Myocyte (in vitro differentiated cells): ENCODE measurements at regions not wholly inside any gene's neighbourhood (a gene's known extent, or its start where the extent isn't known, plus 50 kb on each side); places are given as distances from the start of the nearest gene placed in this dataset.

Source experiments
- DNase-seq: peaks from one replicate; pipeline ENCODE4 v3.0.0-alpha.2; 2012; ENCODE audit warnings: low read depth

DNA sequence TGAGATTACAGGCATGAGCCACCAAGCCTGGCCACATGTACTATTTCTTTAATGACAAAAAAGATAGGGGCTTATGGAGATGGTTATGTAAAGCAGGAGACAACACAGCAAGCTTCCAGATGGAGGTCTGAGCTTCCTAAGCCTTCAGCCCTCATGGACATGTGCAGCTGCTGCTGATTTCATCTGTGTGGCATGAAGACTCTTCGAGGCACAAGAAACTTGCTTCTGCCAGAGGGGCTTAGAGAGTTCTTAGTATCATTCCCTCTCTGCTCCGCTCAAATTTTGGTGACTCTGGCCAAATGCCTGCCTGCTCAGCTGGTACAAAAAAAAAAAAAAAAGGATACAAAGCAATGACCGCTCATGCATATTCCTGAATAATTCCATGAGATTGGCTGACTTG is 552.5 kb downstream of the TYW1 start:
- no peak for DNase-seq

DNA sequence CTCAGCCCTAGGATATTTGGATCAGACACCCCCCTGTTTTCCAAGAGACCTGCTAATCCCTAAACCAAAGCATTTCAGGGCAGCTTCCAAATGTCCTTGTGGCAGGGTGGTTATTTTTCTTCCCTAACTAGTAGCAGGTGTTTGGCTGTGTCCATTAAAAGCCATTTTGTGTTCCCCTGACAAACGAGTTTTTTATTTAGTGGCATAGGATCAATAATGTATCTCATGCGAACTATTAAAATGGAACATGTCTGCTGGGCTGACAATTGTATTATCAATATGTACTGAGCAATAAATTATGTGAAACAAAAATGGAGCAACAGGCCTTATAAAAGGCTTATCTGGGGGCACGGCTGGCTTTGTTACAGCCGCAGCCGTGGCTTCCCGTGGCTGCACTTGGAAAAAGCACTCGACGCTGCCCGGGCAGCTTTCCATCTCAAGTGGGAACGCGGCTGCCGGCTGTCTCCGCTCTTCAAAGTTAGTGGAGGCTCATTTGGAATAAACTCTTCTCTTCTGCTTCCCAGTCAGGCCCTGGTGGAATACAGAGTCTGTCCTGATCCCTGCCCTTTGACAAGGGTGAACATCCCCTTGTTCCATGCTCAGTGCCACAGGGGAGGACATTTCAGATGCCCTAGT is 554.3 kb downstream of the TYW1 start:
- peak; percentile 3 for DNase-seq

GRCh38 chr7:67552738-67553137 is 556.1 kb downstream of the TYW1 start:
- no peak for DNase-seq

DNA sequence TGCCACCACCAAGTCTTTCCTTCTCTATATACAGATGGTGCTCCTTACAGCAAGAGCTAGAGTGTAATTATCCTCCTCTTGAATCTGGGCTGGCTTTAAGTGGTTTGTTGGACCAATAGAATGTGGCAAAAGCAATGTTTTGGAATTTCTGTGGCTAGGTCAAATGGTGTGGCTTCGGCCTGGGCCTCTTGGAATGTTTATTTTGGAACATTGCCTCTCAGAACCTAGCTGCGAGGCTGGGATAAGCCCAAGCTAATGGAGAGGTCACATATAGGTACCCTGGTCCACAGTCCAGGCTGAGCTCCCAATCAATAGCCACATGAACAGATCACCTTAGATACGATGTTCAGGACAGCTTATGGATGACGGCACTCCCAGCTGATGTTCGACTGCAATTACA is 556.7 kb downstream of the TYW1 start:
- DNase-seq = no peak

GRCh38 chr7:67554986-67555385 is 558.4 kb downstream of the TYW1 start:
- no peak for DNase-seq

DNA sequence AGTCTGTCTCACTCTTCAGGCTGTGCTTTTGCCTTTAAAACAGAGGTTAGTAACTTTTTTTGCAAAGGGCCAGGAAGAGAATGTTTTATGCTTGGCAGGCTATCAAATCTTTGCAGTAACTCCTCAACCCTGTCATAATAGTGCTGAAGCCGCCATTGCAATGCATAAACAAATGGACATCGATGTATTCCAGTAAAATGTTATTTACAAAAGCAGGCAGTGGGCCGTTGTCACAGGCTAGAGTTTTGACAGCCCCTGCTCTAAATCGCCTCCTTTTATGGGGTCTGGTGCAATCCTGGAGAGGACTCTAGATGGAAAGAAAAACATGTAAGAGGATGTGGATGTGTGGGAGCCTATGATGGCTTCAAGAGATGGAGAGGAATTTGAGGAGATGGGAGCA is 568.3 kb downstream of the TYW1 start:
- DNase-seq = no peak

DNA sequence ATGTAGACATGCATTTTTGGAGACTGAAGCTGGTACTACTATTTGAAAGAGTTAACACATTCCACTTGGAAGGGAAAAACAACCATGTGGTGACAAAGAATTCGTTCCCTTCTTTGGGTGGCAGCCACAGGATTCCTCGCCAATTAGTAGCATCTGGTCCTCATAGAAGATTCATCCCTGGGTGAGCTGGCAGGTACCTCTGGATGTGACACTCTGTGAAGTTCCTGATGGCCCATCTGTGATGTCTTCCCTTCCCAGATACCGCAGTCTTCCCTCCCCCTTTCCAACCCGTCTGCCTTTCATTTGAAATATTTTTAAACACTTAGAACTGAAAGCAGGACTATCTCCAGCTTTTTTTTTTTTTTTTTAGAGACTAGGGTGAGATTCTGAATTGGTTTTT is 569.5 kb downstream of the TYW1 start:
- no peak for DNase-seq

- no peak for DNase-seq
Observed at GRCh38 chr7:67571026-67571545, 574.5 kb downstream of the TYW1 start.

- DNase-seq = no peak
Observed at GRCh38 chr7:67573639-67574038, 577.0 kb downstream of the TYW1 start.

- DNase-seq = no peak
Observed at GRCh38 chr7:67588631-67589030, 592.0 kb downstream of the TYW1 start.

GRCh38 chr7:67589183-67589582 is 592.5 kb downstream of the TYW1 start:
- no peak for DNase-seq

GRCh38 chr7:67590649-67591048 is 594.0 kb downstream of the TYW1 start:
- no peak for DNase-seq

GRCh38 chr7:67593794-67594193 is 597.2 kb downstream of the TYW1 start:
- DNase-seq = no peak

DNA sequence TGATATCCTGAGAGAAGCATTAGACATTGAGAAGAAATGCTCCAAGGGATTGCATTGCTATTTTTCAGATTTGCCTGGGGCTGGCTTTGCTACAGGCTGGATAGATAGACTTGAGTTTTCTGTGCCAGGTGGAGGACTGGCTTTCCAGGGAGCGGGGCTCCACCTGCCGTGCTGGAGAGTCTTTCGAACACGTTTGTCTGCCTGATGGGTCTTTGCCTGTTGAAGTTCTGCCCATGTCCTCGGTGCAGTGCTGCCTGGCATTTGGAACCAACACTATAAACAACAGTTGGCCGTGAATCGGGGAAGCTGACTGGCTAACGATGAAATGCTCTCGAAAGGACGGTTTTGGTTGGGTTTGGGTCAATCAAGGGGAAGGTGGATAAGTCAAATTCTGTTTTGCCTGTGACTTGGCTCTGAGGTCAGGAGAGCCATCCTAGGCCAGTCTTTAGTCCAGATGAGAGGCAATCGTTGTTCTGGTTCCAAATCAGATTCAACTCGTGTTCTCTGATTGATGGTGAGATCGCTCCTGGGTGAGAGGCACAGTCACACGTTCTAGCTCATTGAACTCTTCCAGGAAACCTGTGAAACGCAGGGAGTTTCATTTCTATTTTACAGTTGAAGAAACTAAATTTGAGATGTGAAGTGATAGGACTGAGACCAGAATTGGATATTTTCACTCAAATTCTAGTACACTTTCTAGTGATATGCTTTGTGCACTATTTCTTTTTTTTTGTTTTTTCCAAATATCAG is 599.0 kb downstream of the TYW1 start:
- no peak for DNase-seq

GRCh38 chr7:67597161-67597560 is 600.5 kb downstream of the TYW1 start:
- no peak for DNase-seq

DNA sequence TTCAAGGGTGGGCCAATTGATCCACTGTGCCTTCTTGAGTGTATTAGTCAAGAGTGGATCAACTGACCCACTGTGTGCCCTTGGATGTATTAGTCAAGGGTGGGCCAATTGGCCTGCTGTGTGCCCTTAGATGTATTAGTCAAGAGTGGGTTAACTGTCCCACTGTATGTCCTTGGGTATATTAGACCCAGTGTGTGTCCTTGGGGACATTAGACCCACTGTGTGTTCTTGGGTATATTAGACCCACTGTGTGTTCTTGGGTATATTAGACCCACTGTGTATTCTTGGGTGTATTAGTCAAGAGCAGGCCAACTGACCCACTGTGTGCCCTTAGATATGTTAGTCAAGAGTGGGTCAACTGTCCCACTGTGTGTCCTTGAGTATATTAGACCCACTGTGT is 601.8 kb downstream of the TYW1 start:
- DNase-seq = no peak

DNA sequence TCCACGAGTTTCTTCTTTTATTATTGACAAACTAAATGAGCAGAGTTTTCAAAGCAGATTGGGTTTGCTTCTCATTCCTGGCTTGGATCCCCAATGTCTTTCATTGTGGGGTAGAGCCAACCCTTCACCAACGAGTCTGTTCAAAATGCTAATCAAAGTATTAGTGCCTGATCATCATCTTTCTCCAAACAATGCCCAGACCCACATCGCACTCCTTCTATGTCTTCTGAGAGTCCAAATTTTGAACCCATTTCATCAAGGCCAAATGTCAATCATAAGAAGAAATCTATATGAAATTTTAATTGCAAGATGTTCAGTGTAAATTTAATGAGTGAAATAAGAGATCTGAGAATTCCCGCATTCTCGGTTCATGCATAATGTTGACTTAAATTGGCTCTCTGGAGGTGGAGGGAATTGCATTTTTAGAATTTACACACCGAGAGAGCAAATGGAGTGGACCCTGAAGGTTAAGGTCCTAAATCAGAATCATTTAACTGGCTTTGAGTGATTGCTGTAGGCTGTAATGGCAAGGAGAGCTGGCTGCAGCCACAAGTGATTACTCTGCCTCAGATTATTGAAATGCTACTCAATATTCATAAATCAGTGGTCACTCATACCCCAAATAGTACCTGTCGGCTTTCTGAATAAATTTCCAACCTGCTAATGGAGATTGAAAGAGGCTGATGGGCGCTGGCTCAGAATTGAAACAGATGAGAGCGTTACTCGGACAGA is 602.9 kb downstream of the TYW1 start:
- DNase-seq = no peak

DNA sequence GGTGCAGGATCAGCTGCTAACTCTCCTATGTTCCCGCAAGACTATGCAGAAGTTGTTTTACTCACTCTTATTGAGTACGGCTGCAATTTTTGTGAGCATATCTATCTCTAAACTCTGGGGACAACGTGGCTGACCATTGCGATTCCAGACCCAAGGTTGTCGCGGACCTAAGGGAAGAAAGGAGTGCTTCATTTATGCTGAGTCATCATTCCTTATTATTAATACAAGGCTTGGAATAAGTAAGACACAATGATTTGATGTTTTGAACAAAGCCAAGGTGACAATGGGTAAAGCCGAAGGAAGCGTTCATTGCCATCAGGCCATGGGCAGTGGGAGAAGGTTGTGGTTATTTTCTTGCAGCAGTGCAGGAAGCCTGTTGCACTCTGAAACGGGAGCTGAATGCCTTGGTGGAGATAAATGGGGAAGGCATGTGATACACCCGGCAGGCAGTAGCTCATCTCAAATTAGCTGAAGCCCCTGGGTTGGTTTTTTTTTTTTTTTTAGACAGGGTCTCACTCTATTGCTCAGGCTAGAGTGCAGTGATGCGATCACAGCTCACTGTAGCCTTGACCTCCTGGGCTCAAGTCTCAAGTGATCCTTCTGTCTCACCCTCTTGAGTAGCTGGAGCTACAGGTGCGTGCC is 605.7 kb downstream of the TYW1 start:
- DNase-seq = no peak

GRCh38 chr7:67604461-67605386 is 608.1 kb downstream of the TYW1 start:
- DNase-seq = no peak

DNA sequence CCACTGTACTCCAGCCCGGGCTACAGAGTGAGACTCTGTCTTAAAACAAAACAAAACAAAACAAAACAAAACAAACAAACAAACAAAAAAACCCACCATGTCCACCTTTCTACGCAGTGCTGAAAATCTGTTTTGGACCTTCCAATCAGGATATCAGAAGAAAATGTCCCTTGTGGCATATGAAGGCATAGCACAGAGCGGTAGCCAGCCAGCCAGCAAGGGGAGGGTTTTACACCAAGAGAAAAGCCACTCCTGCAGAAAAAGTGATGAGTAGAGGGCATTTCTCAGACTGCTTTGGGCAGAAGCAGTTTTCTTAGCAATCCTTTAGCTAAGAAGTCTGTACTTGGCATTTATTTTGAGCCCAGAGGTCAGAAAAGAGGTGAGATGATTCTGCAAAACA is 612.2 kb downstream of the TYW1 start:
- no peak for DNase-seq

DNA sequence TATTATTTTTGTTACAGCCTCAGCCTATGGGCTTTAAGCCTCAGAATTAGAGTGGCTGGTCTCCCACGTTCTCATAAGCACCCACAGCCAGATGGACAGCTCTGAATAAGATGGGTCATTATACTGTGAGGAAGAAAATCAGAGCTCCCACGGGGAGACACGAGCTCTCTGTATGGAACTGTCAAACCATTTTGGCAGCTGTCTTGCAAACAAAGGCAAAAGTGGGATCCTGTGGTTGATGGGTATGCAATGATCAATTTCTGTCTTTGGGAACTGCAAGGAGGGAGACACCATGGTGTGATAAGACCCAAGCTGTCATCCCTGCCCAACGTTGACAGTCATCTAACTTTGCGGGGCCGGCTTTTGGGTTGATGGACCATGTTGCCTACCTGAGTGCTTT is 614.3 kb downstream of the TYW1 start:
- DNase-seq = no peak
